HS-5 (cell line): ENCODE measurements at regions not wholly inside any gene's neighbourhood (a gene's known extent, or its start where the extent isn't known, plus 50 kb on each side); places are given as distances from the start of the nearest gene placed in this dataset.

Experiments used
- DNase-seq: peaks from one replicate; pipeline ENCODE4 v3.0.0-alpha.2; 2012; ENCODE audit warnings: low read depth

DNA sequence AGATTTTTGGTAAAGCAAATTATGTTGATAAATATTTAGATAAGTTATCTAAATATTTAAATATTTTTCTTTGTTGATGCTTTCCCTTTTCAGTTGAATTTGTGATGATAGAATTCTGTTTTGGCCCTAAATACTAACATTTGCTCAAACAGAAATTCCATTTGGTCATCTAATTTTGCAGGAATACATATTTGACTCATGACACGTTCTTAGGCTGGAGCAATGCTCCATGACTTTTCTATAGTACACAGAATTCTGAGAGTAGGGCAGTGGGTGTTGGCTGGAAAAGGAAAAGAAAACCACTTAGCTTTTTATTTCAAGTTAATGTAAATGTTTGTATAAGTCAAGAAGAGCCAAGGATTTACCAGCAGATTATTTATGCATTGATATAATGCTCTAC is 58.6 kb upstream of the GK2 start:
- peak; percentile 48 for DNase-seq
